ENCODE measurements at regions not wholly inside any gene's neighbourhood (a gene's known extent, or its start where the extent isn't known, plus 50 kb on each side); places are given as distances from the start of the nearest gene placed in this dataset.

DNA sequence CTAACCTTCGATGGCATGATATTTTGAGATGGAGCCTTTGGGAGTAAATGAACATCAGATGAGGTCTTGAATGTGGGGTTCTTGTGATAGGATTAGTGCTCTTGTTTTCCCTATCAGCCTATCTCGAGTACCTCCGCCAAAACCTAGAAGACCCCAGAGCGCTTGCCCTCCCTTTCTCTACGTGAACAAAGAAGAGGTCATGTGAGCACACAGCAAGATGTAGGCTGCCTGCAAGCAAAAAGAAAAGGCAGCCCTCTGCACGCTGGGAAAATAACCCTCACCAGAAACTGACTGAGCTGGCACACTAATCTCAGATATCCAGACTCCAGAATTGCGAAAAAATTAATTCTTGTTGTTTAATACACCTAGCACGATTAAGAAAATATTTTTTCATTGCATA is 799.8 kb upstream of the SLC10A2 start:
- no peaks in the 10 kb centered on the region for H3K4me1 ChIP-seq (ENCODE audit: control insufficient read depth, extremely low read depth, insufficient read depth, low read length)
- no peak for DNase-seq (ENCODE audit: low read depth in 2 of 2)
- no peak overlapping the region for H3K4me2 ChIP-seq (ENCODE audit: extremely low read depth, insufficient read depth, low read length)
- no peaks in the 10 kb centered on the region for H4K20me1 ChIP-seq (ENCODE audit: control insufficient read depth, extremely low read depth, insufficient read depth, low read length)
- TF ChIP-seq CTCF (conservative IDR thresholded peaks at IDR 0.05 in 1 of 2, IDR thresholded peaks at IDR 0.05 in 1 of 2; ENCODE audit: low read depth in 1 of 2, low read length in 2 of 2) = no peak
- TF ChIP-seq EZH2 (IDR thresholded peaks at IDR 0.05; ENCODE audit: low read length, missing control alignments) = no peak
- no peaks in the 10 kb centered on the region for H3K9me3 ChIP-seq (ENCODE audit: control insufficient read depth, insufficient read depth, low read depth, low read length)
- no peak overlapping the region for H3K27ac ChIP-seq (ENCODE audit: insufficient read depth, low read length)
- no peak overlapping the region for H2AFZ ChIP-seq (ENCODE audit: low read length)
- no peaks in the 10 kb centered on the region for H3K36me3 ChIP-seq (ENCODE audit: control insufficient read depth, insufficient read depth, low read length)
- no peaks in the 10 kb centered on the region for H3K79me2 ChIP-seq (ENCODE audit: control insufficient read depth, insufficient read depth, low read length)
- no peak overlapping the region for H3K9ac ChIP-seq (ENCODE audit: insufficient read depth, low read length)
- H3K4me3 ChIP-seq (replicated peaks in 1 of 4; ENCODE audit: control extremely low read depth in 1 of 4, insufficient read depth in 1 of 4, low read depth in 3 of 4, low read length in 4 of 4) = no peak overlapping the region
- H3K27me3 ChIP-seq (ENCODE audit: control insufficient read depth, insufficient read depth, low read length) = no peaks in the 10 kb centered on the region

- H3K27me3 ChIP-seq (ENCODE audit: control insufficient read depth, insufficient read depth, low read length) = no peaks in the 10 kb centered on the region
- H3K9me3 ChIP-seq (ENCODE audit: control insufficient read depth, insufficient read depth, low read depth, low read length) = no peaks in the 10 kb centered on the region
- no peak for TF ChIP-seq CTCF (conservative IDR thresholded peaks at IDR 0.05 in 1 of 2, IDR thresholded peaks at IDR 0.05 in 1 of 2; ENCODE audit: low read depth in 1 of 2, low read length in 2 of 2)
- no peak for TF ChIP-seq EZH2 (IDR thresholded peaks at IDR 0.05; ENCODE audit: low read length, missing control alignments)
- H3K27ac ChIP-seq (ENCODE audit: insufficient read depth, low read length) = no peak overlapping the region
- H3K4me2 ChIP-seq (ENCODE audit: extremely low read depth, insufficient read depth, low read length) = no peak overlapping the region
- no peak for DNase-seq (ENCODE audit: low read depth in 2 of 2)
- no peak overlapping the region for H2AFZ ChIP-seq (ENCODE audit: low read length)
- H3K36me3 ChIP-seq (ENCODE audit: control insufficient read depth, insufficient read depth, low read length) = no peaks in the 10 kb centered on the region
- H3K4me1 ChIP-seq (ENCODE audit: control insufficient read depth, extremely low read depth, insufficient read depth, low read length) = no peaks in the 10 kb centered on the region
- H3K4me3 ChIP-seq (replicated peaks in 1 of 4; ENCODE audit: control extremely low read depth in 1 of 4, insufficient read depth in 1 of 4, low read depth in 3 of 4, low read length in 4 of 4) = no peak overlapping the region
- no peak overlapping the region for H3K9ac ChIP-seq (ENCODE audit: insufficient read depth, low read length)
- no peaks in the 10 kb centered on the region for H3K79me2 ChIP-seq (ENCODE audit: control insufficient read depth, insufficient read depth, low read length)
- H4K20me1 ChIP-seq (ENCODE audit: control insufficient read depth, extremely low read depth, insufficient read depth, low read length) = no peaks in the 10 kb centered on the region
Observed at GRCh38 chr13:103862525-103862924, 796.3 kb upstream of the SLC10A2 start.

DNA sequence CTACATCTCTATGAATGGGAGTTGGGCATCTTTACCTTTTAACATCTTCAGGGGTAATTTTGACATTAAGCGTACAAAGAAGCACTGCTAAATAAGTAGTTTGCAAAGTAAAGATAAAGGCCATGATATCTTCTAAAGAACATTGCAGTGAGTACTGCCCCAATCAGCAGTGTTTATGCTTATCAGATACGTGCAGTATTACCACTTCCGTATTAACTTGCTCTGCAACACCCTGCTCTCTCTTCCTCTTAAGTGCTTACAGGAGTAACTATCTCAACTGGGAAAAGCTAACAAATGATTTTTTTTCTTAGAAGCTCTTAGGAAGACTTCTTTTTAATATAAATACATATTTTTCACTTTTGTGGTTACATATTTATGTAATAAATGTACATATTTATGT is 793.7 kb upstream of the SLC10A2 start:
- H3K36me3 ChIP-seq (ENCODE audit: control insufficient read depth, insufficient read depth, low read length) = no peaks in the 10 kb centered on the region
- H3K9me3 ChIP-seq (ENCODE audit: control insufficient read depth, insufficient read depth, low read depth, low read length) = no peaks in the 10 kb centered on the region
- H3K4me1 ChIP-seq (ENCODE audit: control insufficient read depth, extremely low read depth, insufficient read depth, low read length) = no peaks in the 10 kb centered on the region
- no peak overlapping the region for H3K27ac ChIP-seq (ENCODE audit: insufficient read depth, low read length)
- H4K20me1 ChIP-seq (ENCODE audit: control insufficient read depth, extremely low read depth, insufficient read depth, low read length) = no peaks in the 10 kb centered on the region
- no peak overlapping the region for H3K9ac ChIP-seq (ENCODE audit: insufficient read depth, low read length)
- no peak for TF ChIP-seq EZH2 (IDR thresholded peaks at IDR 0.05; ENCODE audit: low read length, missing control alignments)
- no peak for TF ChIP-seq CTCF (conservative IDR thresholded peaks at IDR 0.05 in 1 of 2, IDR thresholded peaks at IDR 0.05 in 1 of 2; ENCODE audit: low read depth in 1 of 2, low read length in 2 of 2)
- DNase-seq (ENCODE audit: low read depth in 2 of 2) = no peak
- H3K79me2 ChIP-seq (ENCODE audit: control insufficient read depth, insufficient read depth, low read length) = no peaks in the 10 kb centered on the region
- H3K27me3 ChIP-seq (ENCODE audit: control insufficient read depth, insufficient read depth, low read length) = no peaks in the 10 kb centered on the region
- H3K4me2 ChIP-seq (ENCODE audit: extremely low read depth, insufficient read depth, low read length) = no peak overlapping the region
- no peak overlapping the region for H2AFZ ChIP-seq (ENCODE audit: low read length)
- H3K4me3 ChIP-seq (replicated peaks in 1 of 4; ENCODE audit: control extremely low read depth in 1 of 4, insufficient read depth in 1 of 4, low read depth in 3 of 4, low read length in 4 of 4) = no peak overlapping the region
